Ishikawa (cell line): ENCODE measurements at regions not wholly inside any gene's neighbourhood (a gene's known extent, or its start where the extent isn't known, plus 50 kb on each side); places are given as distances from the start of the nearest gene placed in this dataset.

ENCODE experiments used
- CEBPB ChIP-seq: IDR thresholded peaks from 2 replicates; pipeline ENCODE4 v1.6.1; 2012
- CREB1 ChIP-seq: IDR thresholded peaks from 2 replicates; pipeline ENCODE4 v1.6.1; 2012; ENCODE audit warnings: low read depth
- EGR1 ChIP-seq: IDR thresholded peaks from 2 replicates; pipeline ENCODE4 v1.6.1; 2012
- EP300 ChIP-seq: IDR thresholded peaks from 2 replicates; pipeline ENCODE4 v1.6.1; 2012; ENCODE audit warnings: borderline replicate concordance
- FOXM1 ChIP-seq: IDR thresholded peaks from 2 replicates; pipeline ENCODE4 v1.6.1; 2012; ENCODE audit warnings: low read depth, borderline replicate concordance
- NFIC ChIP-seq: IDR thresholded peaks from 2 replicates; pipeline ENCODE4 v1.6.1; 2012
- RAD21 ChIP-seq: IDR thresholded peaks from 2 replicates; pipeline ENCODE4 v1.6.1; 2012; ENCODE audit warnings: low read depth
- TAF1 ChIP-seq: IDR thresholded peaks from 2 replicates; pipeline ENCODE4 v1.6.1; 2012; ENCODE audit warnings: low read depth, mild to moderate bottlenecking
- TCF12 ChIP-seq: IDR thresholded peaks from 2 replicates; pipeline ENCODE4 v1.6.1; 2012; ENCODE audit warnings: low read depth
- TEAD4 ChIP-seq: IDR thresholded peaks from 2 replicates; pipeline ENCODE4 v1.6.1; 2012
- YY1 ChIP-seq: IDR thresholded peaks from 2 replicates; pipeline ENCODE4 v1.6.1; 2012; ENCODE audit warnings: low read depth
- ZBTB7A ChIP-seq: IDR thresholded peaks from 2 replicates; pipeline ENCODE4 v1.6.1; 2012; ENCODE audit warnings: low read depth
- TF ChIP-seq, protein P1 (sequence below): IDR thresholded peaks from 2 replicates; pipeline ENCODE4 v1.6.1; 2012
- TF ChIP-seq, protein P2 (sequence below): IDR thresholded peaks from 2 replicates; pipeline ENCODE4 v1.6.1; 2012
- TF ChIP-seq, protein P3 (sequence below): IDR thresholded peaks from 2 replicates; pipeline ENCODE4 v1.6.1; 2012; ENCODE audit warnings: low read depth, mild to moderate bottlenecking

DNA sequence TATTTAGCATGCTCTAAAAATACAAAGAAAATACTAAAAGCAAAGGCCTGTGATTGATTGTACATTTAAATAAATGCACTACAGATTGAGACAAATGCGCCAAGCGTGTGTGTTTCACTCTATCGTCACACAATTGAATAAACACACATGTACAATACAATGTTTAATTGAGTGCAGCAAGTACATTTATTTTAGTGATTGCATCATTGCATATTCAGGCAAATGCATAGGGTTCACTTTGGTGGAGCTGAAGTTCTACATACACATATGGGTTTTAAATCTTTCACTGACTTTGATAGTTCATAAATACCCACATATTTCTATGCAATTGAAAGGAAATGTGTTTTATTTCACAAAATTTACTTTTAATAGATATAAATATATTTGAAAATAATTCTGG is 750.6 kb upstream of the MMS22L start:
- no peak for TF ChIP-seq EP300
- TF ChIP-seq, protein P1, sequence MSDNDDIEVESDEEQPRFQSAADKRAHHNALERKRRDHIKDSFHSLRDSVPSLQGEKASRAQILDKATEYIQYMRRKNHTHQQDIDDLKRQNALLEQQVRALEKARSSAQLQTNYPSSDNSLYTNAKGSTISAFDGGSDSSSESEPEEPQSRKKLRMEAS, result no peak
- no peak for TF ChIP-seq EGR1
- TF ChIP-seq TAF1, result no peak
- no peak for TF ChIP-seq TEAD4

DNA sequence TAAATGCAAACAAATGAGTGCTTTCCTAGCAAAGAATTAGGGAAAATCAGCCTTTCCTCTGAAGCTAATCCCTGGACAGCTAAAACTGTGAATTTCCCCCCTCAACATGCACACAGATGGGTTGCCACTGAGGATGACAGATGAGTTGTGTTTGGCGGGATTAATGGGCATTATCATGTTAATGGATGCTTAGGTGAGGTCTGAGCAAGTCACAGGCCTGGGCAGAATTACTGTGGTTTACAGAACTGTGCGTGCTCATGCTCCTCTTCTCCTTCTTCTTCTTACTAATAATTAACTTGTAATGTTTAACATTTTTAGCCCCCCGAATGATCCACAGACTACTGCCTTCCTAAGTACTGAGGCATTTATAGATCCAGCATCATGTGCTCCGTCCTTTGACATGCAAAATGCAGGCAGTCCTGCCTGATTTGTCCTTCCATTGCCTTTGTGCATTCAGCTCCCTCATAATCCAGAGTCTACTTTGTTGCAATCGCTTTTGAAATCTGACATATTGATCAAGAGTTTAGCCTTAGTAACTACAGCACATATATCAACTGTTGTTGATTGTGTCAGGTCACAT is 753.4 kb upstream of the MMS22L start:
- TF ChIP-seq FOXM1 (no peak), EGR1 (no peak), RAD21 (no peak), ZBTB7A (no peak), TCF12 (no peak), NFIC (no peak), TAF1 (no peak), TEAD4 (no peak), CEBPB (no peak), YY1 (no peak), EP300 (no peak), CREB1 (no peak)
- TF ChIP-seq, protein P1, result no peak
- TF ChIP-seq, protein P2, sequence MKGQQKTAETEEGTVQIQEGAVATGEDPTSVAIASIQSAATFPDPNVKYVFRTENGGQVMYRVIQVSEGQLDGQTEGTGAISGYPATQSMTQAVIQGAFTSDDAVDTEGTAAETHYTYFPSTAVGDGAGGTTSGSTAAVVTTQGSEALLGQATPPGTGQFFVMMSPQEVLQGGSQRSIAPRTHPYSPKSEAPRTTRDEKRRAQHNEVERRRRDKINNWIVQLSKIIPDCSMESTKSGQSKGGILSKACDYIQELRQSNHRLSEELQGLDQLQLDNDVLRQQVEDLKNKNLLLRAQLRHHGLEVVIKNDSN, result no peak
- TF ChIP-seq, protein P3, sequence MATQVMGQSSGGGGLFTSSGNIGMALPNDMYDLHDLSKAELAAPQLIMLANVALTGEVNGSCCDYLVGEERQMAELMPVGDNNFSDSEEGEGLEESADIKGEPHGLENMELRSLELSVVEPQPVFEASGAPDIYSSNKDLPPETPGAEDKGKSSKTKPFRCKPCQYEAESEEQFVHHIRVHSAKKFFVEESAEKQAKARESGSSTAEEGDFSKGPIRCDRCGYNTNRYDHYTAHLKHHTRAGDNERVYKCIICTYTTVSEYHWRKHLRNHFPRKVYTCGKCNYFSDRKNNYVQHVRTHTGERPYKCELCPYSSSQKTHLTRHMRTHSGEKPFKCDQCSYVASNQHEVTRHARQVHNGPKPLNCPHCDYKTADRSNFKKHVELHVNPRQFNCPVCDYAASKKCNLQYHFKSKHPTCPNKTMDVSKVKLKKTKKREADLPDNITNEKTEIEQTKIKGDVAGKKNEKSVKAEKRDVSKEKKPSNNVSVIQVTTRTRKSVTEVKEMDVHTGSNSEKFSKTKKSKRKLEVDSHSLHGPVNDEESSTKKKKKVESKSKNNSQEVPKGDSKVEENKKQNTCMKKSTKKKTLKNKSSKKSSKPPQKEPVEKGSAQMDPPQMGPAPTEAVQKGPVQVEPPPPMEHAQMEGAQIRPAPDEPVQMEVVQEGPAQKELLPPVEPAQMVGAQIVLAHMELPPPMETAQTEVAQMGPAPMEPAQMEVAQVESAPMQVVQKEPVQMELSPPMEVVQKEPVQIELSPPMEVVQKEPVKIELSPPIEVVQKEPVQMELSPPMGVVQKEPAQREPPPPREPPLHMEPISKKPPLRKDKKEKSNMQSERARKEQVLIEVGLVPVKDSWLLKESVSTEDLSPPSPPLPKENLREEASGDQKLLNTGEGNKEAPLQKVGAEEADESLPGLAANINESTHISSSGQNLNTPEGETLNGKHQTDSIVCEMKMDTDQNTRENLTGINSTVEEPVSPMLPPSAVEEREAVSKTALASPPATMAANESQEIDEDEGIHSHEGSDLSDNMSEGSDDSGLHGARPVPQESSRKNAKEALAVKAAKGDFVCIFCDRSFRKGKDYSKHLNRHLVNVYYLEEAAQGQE, result no peak

DNA sequence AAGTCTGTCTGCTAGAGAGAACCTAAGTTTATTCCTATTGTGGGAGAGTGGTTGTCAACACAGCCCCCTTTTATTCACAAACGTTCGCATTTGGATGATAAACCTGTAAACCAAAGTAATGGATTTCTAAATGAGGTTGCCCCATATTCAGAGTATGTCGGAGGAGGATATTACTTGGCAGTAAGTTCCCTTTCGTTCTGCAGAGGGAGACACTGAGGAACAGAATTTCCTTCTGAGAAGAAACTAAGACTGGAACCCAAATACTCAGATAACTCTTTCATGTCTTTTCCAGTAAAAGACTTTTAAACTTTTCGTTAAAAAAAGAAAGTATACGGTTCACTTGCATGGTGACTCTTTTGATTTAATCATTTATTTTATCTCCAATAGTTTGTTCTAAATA is 754.6 kb upstream of the MMS22L start:
- TF ChIP-seq TEAD4 (no peak), ZBTB7A (no peak), FOXM1 (no peak), RAD21 (no peak), TCF12 (no peak), EP300 (no peak), EGR1 (no peak), NFIC (no peak), CEBPB (no peak), TAF1 (no peak), YY1 (no peak), CREB1 (no peak)
- TF ChIP-seq, protein P2, result no peak
- TF ChIP-seq, protein P3, result no peak
- TF ChIP-seq, protein P1, result no peak

DNA sequence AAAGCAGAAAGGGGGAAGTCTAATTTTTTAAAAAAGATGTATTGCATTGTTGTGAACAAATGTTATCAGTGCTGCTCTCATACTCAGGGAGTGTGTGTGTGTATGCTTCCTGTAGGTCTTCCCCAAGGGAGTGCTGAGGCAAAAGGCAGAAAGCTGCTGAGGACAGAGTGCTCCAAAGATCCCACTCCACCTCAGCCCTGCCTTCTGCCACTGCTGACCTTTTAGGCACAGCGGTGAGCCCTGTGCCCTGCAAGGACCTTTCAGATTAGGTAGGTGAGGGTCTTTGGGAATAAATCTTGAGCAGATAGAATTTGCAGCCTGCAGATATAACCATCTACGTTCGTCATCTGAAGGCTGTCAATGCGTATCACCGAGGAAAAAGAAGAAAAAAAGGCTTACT is 756.4 kb upstream of the MMS22L start:
- no peak for TF ChIP-seq YY1
- TF ChIP-seq TEAD4, result no peak
- TF ChIP-seq CEBPB, result no peak
- TF ChIP-seq, protein P3, result no peak
- TF ChIP-seq EGR1, result no peak
- TF ChIP-seq TCF12, result no peak
- no peak for TF ChIP-seq FOXM1
- TF ChIP-seq NFIC, result no peak
- no peak for TF ChIP-seq CREB1
- TF ChIP-seq TAF1, result no peak
- TF ChIP-seq ZBTB7A, result no peak
- TF ChIP-seq, protein P1, result no peak
- TF ChIP-seq, protein P2, result no peak
- no peak for TF ChIP-seq RAD21
